NB4 (cell line): ENCODE measurements at regions not wholly inside any gene's neighbourhood (a gene's known extent, or its start where the extent isn't known, plus 50 kb on each side); places are given as distances from the start of the nearest gene placed in this dataset.
"Not testable (repeated sequence)": the region's sequence is repeated elsewhere in the genome, so short reads cannot be mapped to it uniquely, and the experiment has no call there.

ENCODE experiments used
- DNase-seq: peaks from one replicate; pipeline ENCODE4 v3.0.0; 2010; ENCODE audit warnings: low read depth
- H3K4me3 ChIP-seq: one replicate; pipeline ENCODE4 v1.5.1; 2011; ENCODE audit warnings: mild to moderate bottlenecking, low read depth, low read length, moderate library complexity
- CTCF ChIP-seq: IDR thresholded peaks from one replicate; pipeline ENCODE4 v1.5.1; 2012; ENCODE audit warnings: low read depth, low read length
- MYC ChIP-seq: IDR thresholded peaks from 2 replicates; pipeline ENCODE4 v1.6.1; 2011; ENCODE audit warnings: low read depth, low read length
- POLR2A ChIP-seq: IDR thresholded peaks from 2 replicates; pipeline ENCODE4 v1.6.1; 2011; ENCODE audit warnings: mild to moderate bottlenecking; ENCODE audit not compliant: insufficient read length; ENCODE audit errors: extremely low read depth
- TF ChIP-seq, protein P1 (sequence below): IDR thresholded peaks from 2 replicates; pipeline ENCODE4 v1.6.1; 2011; ENCODE audit warnings: low read depth, low read length

- no peak for DNase-seq
- TF ChIP-seq MYC (no peak), POLR2A (no peak), CTCF (no peak)
- TF ChIP-seq, protein P1, sequence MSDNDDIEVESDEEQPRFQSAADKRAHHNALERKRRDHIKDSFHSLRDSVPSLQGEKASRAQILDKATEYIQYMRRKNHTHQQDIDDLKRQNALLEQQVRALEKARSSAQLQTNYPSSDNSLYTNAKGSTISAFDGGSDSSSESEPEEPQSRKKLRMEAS, result no peak
- no peak overlapping the region for H3K4me3 ChIP-seq
These were observed 666.7 kb upstream of the KCND2 start for GRCh38 chr7:119606297-119606696.

DNA sequence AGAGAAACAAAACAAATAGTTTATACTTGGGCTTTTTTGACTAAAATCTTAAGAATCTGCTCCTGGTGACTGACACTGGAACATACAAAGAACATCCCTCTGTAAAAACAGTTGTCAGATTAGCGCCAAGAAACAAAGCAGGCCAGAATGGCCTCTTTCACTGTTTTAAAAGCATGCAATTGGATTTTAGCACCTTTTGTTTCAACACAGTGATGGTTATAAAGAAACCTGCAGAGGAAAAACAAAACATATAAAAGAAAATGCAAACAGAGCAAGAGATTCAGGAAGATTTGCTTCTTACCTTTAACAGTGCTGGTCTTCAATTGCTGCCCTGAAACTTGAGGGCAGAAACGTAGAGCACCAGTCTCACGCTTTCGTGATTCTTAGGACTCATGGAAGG is 652.2 kb upstream of the KCND2 start:
- no peak overlapping the region for H3K4me3 ChIP-seq
- TF ChIP-seq, protein P1, result no peak
- DNase-seq, result no peak

GRCh38 chr7:119623427-119623826 is 649.5 kb upstream of the KCND2 start:
- no peak overlapping the region for H3K4me3 ChIP-seq
- no peak for DNase-seq
- TF ChIP-seq CTCF (no peak), MYC (no peak), POLR2A (no peak)
- TF ChIP-seq, protein P1, result no peak

DNA sequence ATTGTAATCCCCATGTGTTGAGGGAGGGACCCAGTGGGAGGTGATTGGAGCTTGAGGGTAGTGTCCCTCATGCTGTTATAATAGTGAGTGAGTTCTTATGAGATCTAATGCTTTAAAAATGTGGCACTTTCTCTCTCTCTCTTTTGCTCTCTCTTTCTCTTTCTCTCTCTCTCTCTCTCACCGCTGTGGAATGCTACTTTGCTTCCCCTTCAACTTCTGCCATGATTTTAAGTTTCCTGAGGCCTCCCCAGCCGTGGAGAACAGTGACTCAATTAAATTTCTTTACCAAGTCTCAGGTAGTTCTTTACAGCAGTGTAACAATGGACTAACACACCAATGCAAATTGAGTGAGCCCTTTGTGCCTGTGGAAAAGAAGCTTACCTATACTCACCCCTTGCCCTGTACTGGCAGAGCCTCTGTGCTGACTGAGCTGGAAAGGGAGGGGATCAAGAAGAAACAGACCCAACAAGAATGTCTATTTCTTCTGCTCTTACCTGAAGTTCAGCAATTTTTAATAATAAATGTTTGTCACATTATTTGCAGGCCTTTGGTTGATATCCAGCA is 642.5 kb upstream of the KCND2 start:
- H3K4me3 ChIP-seq, result no peak overlapping the region
- TF ChIP-seq CTCF (no peak), POLR2A (no peak), MYC (no peak)
- TF ChIP-seq, protein P1, result no peak
- DNase-seq, result no peak

DNA sequence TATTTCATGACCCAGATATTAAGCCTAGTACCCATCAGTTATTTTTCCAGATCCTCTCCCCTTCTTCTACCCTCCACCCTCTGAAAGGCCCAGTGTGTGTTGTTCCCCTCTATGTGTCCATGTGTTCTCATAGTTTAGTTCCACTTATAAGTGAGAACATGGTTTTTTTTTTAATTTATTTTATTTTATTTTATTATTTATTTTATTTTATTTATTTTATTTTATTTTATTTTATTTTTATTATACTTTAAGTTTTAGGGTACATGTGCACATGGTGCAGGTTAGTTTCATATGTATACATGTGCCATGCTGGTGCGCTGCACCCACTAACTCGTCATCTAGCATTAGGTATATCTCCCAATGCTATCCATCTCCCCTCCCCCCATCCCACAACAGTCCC is 639.2 kb upstream of the KCND2 start:
- DNase-seq, H3K4me3 ChIP-seq: not testable (repeated sequence)

DNA sequence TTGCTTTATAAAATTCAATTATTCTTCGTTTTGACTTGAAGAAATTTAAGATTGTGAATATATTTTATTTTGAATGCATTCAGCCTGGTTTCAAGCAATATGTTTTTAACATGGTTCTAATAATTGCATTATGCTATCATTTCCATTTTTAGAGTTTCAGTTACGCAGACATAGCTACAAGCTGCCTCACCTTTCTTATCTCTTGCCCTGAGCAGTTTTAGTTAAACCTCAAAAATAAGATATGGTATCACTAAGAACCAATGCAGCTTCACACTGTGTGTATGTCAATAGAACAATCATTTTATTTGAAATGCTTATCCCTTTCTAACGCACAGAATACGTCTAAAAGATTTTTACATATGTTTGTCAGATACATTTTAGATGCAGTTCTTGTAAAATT is 632.6 kb upstream of the KCND2 start:
- H3K4me3 ChIP-seq, result no peak overlapping the region
- no peak for TF ChIP-seq MYC
- TF ChIP-seq, protein P1, result no peak
- TF ChIP-seq CTCF, result no peak
- TF ChIP-seq POLR2A, result no peak
- no peak for DNase-seq

DNA sequence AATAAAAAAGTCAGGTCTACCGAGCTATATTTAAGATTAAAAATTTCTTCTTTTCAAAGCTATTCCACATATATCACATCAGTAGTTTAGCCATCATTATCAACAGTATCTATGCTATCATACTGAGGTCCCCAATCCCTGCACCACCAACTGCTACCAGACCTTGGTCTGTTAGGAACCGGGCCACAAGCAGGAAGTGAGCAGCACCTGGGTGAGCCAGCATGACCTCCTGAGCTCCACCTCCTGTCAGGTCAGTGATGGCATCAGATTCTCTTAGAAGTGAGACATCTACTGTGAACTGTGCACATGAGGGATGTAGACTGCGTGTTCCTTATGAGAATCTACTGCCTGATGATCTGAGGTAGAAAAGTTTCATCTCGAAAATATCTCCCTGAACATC is 632.1 kb upstream of the KCND2 start:
- H3K4me3 ChIP-seq, result no peak overlapping the region
- TF ChIP-seq MYC (no peak), POLR2A (no peak), CTCF (no peak)
- TF ChIP-seq, protein P1, result no peak
- DNase-seq, result no peak
